ENCODE measurements at regions not wholly inside any gene's neighbourhood (a gene's known extent, or its start where the extent isn't known, plus 50 kb on each side); places are given as distances from the start of the nearest gene placed in this dataset.

DNA sequence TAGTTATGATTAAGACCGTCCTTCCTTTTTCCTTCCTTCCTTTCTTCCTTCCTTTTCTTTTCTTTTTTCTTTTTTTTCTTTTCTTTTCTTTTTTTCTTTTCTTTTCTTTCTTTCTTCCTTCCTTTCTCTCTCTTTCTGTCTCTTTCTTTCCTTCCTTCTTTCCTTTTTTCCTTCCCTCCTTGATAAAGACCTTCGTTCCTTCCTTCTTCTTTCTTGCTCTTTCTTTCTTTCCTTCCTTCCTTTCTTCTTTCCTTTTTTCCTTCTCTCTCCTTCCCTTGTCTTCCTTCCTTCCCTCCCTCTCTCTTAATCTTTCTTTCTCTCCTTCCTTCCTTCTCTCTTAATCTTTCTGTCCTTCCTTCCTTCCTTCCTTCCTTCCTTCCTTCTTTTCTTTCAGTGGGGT is 130.9 kb downstream of the PAPOLA start:
- H3K4me1 Mint-ChIP-seq, result no peaks in the 10 kb centered on the region
- DNase-seq (ENCODE audit: low read depth, low spot score), result no peak
- H3K9me3 Mint-ChIP-seq, result peaks cover 3% of the 10 kb centered on the region
- no peak overlapping the region for H3K4me3 Mint-ChIP-seq
- no peak overlapping the region for H3K27ac Mint-ChIP-seq (ENCODE audit: unreplicated experiment)
- TF ChIP-seq, protein P1, sequence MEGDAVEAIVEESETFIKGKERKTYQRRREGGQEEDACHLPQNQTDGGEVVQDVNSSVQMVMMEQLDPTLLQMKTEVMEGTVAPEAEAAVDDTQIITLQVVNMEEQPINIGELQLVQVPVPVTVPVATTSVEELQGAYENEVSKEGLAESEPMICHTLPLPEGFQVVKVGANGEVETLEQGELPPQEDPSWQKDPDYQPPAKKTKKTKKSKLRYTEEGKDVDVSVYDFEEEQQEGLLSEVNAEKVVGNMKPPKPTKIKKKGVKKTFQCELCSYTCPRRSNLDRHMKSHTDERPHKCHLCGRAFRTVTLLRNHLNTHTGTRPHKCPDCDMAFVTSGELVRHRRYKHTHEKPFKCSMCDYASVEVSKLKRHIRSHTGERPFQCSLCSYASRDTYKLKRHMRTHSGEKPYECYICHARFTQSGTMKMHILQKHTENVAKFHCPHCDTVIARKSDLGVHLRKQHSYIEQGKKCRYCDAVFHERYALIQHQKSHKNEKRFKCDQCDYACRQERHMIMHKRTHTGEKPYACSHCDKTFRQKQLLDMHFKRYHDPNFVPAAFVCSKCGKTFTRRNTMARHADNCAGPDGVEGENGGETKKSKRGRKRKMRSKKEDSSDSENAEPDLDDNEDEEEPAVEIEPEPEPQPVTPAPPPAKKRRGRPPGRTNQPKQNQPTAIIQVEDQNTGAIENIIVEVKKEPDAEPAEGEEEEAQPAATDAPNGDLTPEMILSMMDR (conservative IDR thresholded peaks at IDR 0.05), result no peak
- H3K36me3 Mint-ChIP-seq (ENCODE audit: low read depth), result no peaks in the 10 kb centered on the region
- no peaks in the 10 kb centered on the region for H3K27me3 Mint-ChIP-seq (ENCODE audit: low read depth)

DNA sequence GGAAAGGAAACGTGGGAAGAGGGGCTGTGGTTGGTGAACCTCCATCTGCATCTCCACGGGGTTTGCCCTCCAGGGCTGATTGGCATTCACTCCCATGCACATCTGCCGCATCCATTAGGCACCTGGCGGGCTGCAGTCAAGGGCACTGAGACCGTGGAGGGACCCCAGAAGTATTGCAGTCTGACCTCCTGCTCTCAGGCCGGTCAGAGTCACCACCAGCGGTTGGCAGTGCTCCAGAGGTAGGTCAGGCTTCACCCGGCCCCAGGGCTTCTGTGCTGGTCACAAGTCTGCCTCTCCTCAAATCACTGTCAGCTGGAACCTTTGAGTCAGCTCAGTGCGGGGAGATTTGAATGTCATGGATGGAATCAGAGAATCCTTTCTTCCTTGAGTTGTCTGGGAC is 132.3 kb downstream of the PAPOLA start:
- H3K27me3 Mint-ChIP-seq (ENCODE audit: low read depth), result no peaks in the 10 kb centered on the region
- H3K27ac Mint-ChIP-seq (ENCODE audit: unreplicated experiment), result no peak overlapping the region
- H3K4me1 Mint-ChIP-seq, result no peaks in the 10 kb centered on the region
- TF ChIP-seq, protein P1 (conservative IDR thresholded peaks at IDR 0.05), result no peak
- H3K4me3 Mint-ChIP-seq, result no peak overlapping the region
- H3K9me3 Mint-ChIP-seq, result peaks cover 3% of the 10 kb centered on the region
- no peak for DNase-seq (ENCODE audit: low read depth, low spot score)
- H3K36me3 Mint-ChIP-seq (ENCODE audit: low read depth), result no peaks in the 10 kb centered on the region

DNA sequence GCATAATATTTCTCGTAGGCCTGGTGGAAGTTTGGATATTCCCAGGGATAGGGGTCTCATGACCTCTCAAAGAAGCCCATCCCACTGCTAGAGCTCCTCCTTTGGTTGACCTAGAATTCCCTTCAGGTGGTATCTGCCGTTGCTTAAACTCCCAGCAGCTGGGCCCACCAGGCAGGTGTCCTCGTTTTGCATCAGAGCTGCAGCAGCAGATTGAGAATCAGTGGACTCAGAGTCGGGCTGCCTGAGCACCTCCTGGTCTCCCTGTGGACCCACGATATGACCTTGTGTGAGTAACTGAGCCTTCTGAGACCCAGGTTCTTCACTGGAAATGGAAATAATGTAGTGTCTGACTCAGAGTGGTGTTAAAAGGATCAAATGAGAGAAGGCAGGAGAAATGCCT is 132.7 kb downstream of the PAPOLA start:
- Mint-ChIP-seq H3K4me3 (no peak overlapping the region), H3K9me3 (peaks cover 3% of the 10 kb centered on the region), H3K36me3 (ENCODE audit: low read depth) (no peaks in the 10 kb centered on the region), H3K27ac (ENCODE audit: unreplicated experiment) (no peak overlapping the region), H3K4me1 (no peaks in the 10 kb centered on the region), H3K27me3 (ENCODE audit: low read depth) (no peaks in the 10 kb centered on the region)
- no peak for DNase-seq (ENCODE audit: low read depth, low spot score)
- TF ChIP-seq, protein P1 (conservative IDR thresholded peaks at IDR 0.05), result no peak

DNA sequence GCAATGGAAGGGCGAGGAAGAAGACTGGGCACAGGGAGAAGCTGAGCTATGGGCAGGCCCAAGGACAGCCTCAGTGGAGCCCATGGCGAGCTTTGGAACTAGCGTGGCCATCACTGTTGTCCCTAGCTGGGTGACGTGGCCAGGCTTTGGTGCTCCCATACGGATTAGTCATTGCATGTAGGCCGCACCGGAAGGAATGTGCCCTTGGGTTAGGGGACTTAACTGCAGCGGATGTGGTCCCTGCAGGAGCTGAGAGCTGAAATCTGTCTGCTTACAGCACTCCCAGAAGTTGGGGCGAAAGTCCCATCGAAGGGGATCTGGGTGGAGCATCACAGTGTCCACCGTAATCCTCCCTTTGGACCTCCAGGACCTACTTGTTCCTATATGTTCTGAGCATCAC is 133.7 kb downstream of the PAPOLA start:
- H3K4me3 Mint-ChIP-seq, result no peak overlapping the region
- no peaks in the 10 kb centered on the region for H3K27me3 Mint-ChIP-seq (ENCODE audit: low read depth)
- H3K9me3 Mint-ChIP-seq, result peaks cover 3% of the 10 kb centered on the region
- TF ChIP-seq, protein P1 (conservative IDR thresholded peaks at IDR 0.05), result no peak
- H3K4me1 Mint-ChIP-seq, result no peaks in the 10 kb centered on the region
- H3K36me3 Mint-ChIP-seq (ENCODE audit: low read depth), result no peaks in the 10 kb centered on the region
- DNase-seq (ENCODE audit: low read depth, low spot score), result no peak
- H3K27ac Mint-ChIP-seq (ENCODE audit: unreplicated experiment), result no peak overlapping the region

DNA sequence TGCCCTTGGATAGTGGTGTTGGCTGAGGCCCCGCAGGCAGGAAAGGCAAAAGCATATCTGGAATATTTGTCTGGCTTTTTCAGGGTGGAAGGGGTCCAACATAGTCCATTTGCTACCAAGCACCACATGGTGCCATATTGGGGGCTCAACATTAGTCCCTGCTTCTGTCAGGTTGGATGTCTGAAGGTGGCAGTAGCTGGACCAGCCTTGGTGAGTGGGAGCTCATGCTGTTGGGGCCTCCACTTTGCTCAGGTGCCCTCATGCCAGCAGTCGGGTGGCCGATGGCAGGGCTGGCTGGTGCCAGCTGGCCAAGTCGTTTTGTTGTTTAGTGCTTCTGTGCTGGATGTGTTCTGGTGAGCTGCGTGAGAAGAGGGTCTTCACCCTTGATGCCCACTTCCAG is 135.3 kb downstream of the PAPOLA start:
- H3K4me1 Mint-ChIP-seq, result no peaks in the 10 kb centered on the region
- no peak for DNase-seq (ENCODE audit: low read depth, low spot score)
- peaks cover 6% of the 10 kb centered on the region for H3K9me3 Mint-ChIP-seq
- H3K4me3 Mint-ChIP-seq, result no peak overlapping the region
- TF ChIP-seq, protein P1 (conservative IDR thresholded peaks at IDR 0.05), result no peak
- H3K27ac Mint-ChIP-seq (ENCODE audit: unreplicated experiment), result no peak overlapping the region
- no peaks in the 10 kb centered on the region for H3K27me3 Mint-ChIP-seq (ENCODE audit: low read depth)
- no peaks in the 10 kb centered on the region for H3K36me3 Mint-ChIP-seq (ENCODE audit: low read depth)

Data from neural crest cell (in vitro differentiated cells).